Calu3 (cell line): ENCODE measurements at regions not wholly inside any gene's neighbourhood (a gene's known extent, or its start where the extent isn't known, plus 50 kb on each side); places are given as distances from the start of the nearest gene placed in this dataset.

Source experiments
- BruUV-seq: library from RNA; stranded (reverse); fragments of 400-500 nt; replicated peaks from 2 replicates; lab custom pipeline; 2021; lab: Mats Ljungman, UMichigan
- CTCF ChIA-PET: fragments of 300-600 bp; sonication (Branson Sonifier 250); formaldehyde crosslinking; loops from one replicate; lab custom pipeline; 2022; ENCODE audit warnings: antibody characterized with exemption; lab: Charles Lee
- DNase-seq: peaks from one replicate; pipeline ENCODE4 v3.0.0; 2022
- H3K27ac Mint-ChIP-seq: one replicate; pipeline ENCODE4 v1.8.0; 2022; ENCODE audit warnings: mixed read lengths; ENCODE audit not compliant: unreplicated experiment
- H3K27me3 Mint-ChIP-seq: one replicate; pipeline ENCODE4 v1.8.0; 2022; ENCODE audit warnings: mixed read lengths; ENCODE audit not compliant: unreplicated experiment
- H3K36me3 Mint-ChIP-seq: one replicate; pipeline ENCODE4 v1.8.0; 2022; ENCODE audit warnings: mild to moderate bottlenecking, moderate library complexity, mixed read lengths; ENCODE audit not compliant: insufficient read depth, unreplicated experiment
- H3K4me1 Mint-ChIP-seq: one replicate; pipeline ENCODE4 v1.8.0; 2022; ENCODE audit warnings: mild to moderate bottlenecking, low read depth, mixed read lengths; ENCODE audit not compliant: unreplicated experiment
- H3K4me3 Mint-ChIP-seq: one replicate; pipeline ENCODE4 v1.8.0; 2022; ENCODE audit warnings: mild to moderate bottlenecking, low read depth, moderate library complexity, mixed read lengths; ENCODE audit not compliant: unreplicated experiment
- H3K9me3 Mint-ChIP-seq: one replicate; pipeline ENCODE4 v1.8.0; 2022; ENCODE audit warnings: low read depth, mixed read lengths; ENCODE audit not compliant: unreplicated experiment
- CTCF ChIP-seq: fragments of 200-600 bp; IDR thresholded peaks from one replicate; pipeline ENCODE4 v1.8.0; 2022; ENCODE audit warnings: antibody characterized with exemption; ENCODE audit not compliant: unreplicated experiment
- intact Hi-C: fragments of 100-400 bp; cut with micrococcal nuclease; formaldehyde crosslinking; loops from one replicate; pipeline ENCODE4 v1.10.0; 2022; ENCODE audit not compliant: unreplicated experiment

- BruUV-seq = no TSS peak
- Mint-ChIP-seq H3K4me1 (no peaks in the 10 kb centered on the region), H3K27ac (no peak overlapping the region), H3K36me3 (no peaks in the 10 kb centered on the region), H3K27me3 (peaks cover 17% of the 10 kb centered on the region), H3K9me3 (no peaks in the 10 kb centered on the region), H3K4me3 (no peak overlapping the region)
- no peak for DNase-seq
- no peak for TF ChIP-seq CTCF
- intact Hi-C loops = no loop called here
- CTCF ChIA-PET = no interaction called here
Measured at GRCh38 chr9:135330307-135330631, 149.3 kb upstream of the PPP1R26 start.

GRCh38 chr9:135330685-135331590, 148.6 kb upstream of the PPP1R26 start:
- Mint-ChIP-seq H3K4me3 (no peak overlapping the region), H3K36me3 (no peaks in the 10 kb centered on the region), H3K27ac (no peak overlapping the region), H3K27me3 (peaks cover 17% of the 10 kb centered on the region), H3K9me3 (no peaks in the 10 kb centered on the region), H3K4me1 (no peaks in the 10 kb centered on the region)
- no peak for TF ChIP-seq CTCF
- CTCF ChIA-PET = interaction anchor here (0.6 kb wide), 1 partner anchor 1736 kb away, joined by 3 read pairs; no protein-coding TSS in a partner anchor
- DNase-seq = no peak
- no TSS peak for BruUV-seq
- intact Hi-C loops = no loop called here

- CTCF ChIA-PET = interaction anchor here (0.5 to 0.6 kb wide), 2 partner anchors 144 to 257 kb away, joined by 4 read pairs; no protein-coding TSS in a partner anchor
- intact Hi-C loops = no loop called here
- Mint-ChIP-seq H3K4me1 (no peaks in the 10 kb centered on the region), H3K27ac (no peak overlapping the region), H3K36me3 (no peaks in the 10 kb centered on the region), H3K4me3 (no peak overlapping the region), H3K9me3 (no peaks in the 10 kb centered on the region), H3K27me3 (peaks cover 26% of the 10 kb centered on the region)
- DNase-seq = no peak
- BruUV-seq = no TSS peak
- no peak for TF ChIP-seq CTCF
Measured at GRCh38 chr9:135332516-135332915, 147.1 kb upstream of the PPP1R26 start.

GRCh38 chr9:135332979-135333748, 146.4 kb upstream of the PPP1R26 start:
- Mint-ChIP-seq H3K4me1 (no peaks in the 10 kb centered on the region), H3K27me3 (peaks cover 30% of the 10 kb centered on the region), H3K27ac (no peak overlapping the region), H3K4me3 (no peak overlapping the region), H3K36me3 (no peaks in the 10 kb centered on the region), H3K9me3 (no peaks in the 10 kb centered on the region)
- CTCF ChIA-PET = interaction anchor here (0.6 kb wide), 1 partner anchor 145 kb away, joined by 4 read pairs; no protein-coding TSS in a partner anchor
- no peak for DNase-seq
- TF ChIP-seq CTCF = no peak
- intact Hi-C loops = no loop called here
- BruUV-seq = no TSS peak
